ENCODE measurements at regions not wholly inside any gene's neighbourhood (a gene's known extent, or its start where the extent isn't known, plus 50 kb on each side); places are given as distances from the start of the nearest gene placed in this dataset.

GRCh38 chr16:13696017-13696416 lies 223.9 kb upstream of the ERCC4 start:
- TF ChIP-seq POLR2A (IDR thresholded peaks at IDR 0.05; ENCODE audit: low read depth, low read length) (no peak), POLR2AphosphoS5 (IDR thresholded peaks at IDR 0.05; ENCODE audit: insufficient read depth, low read depth, low read length) (no peak), CTCF (IDR thresholded peaks at IDR 0.05; ENCODE audit: extremely low read depth in 1 of 2, insufficient read depth in 1 of 2, low read depth in 1 of 2, low read length in 2 of 2) (no peak), MYC (IDR thresholded peaks at IDR 0.05; ENCODE audit: low read depth, low read length) (no peak), MAX (IDR thresholded peaks at IDR 0.05; ENCODE audit: insufficient read depth, insufficient read length) (no peak), FOS (IDR thresholded peaks at IDR 0.05; ENCODE audit: borderline replicate concordance, insufficient read depth, low read length) (no peak), EZH2 (IDR thresholded peaks at IDR 0.05; ENCODE audit: borderline replicate concordance, low read depth, low read length, severe bottlenecking) (no peak), JUN (IDR thresholded peaks at IDR 0.05; ENCODE audit: borderline replicate concordance, insufficient read depth, insufficient read length, low read depth) (no peak)

Data from endothelial cell of umbilical vein (primary cell).